ENCODE measurements at regions not wholly inside any gene's neighbourhood (a gene's known extent, or its start where the extent isn't known, plus 50 kb on each side); places are given as distances from the start of the nearest gene placed in this dataset.

GRCh38 chr10:10847387-10847786 is 170.3 kb upstream of the CELF2 start (continued):
- no peak for TF ChIP-seq CBX3 (IDR thresholded peaks at IDR 0.05; ENCODE audit: borderline replicate concordance, low read depth)
- TF ChIP-seq ZNF687 (IDR thresholded peaks at IDR 0.05), result no peak
- TF ChIP-seq CTCF (IDR thresholded peaks at IDR 0.05 in 2 of 3, conservative IDR thresholded peaks at IDR 0.05 in 1 of 3; ENCODE audit: control insufficient read depth in 2 of 3, extremely low read depth in 1 of 3, insufficient read depth in 1 of 3, low read depth in 3 of 3, low read length in 3 of 3), result no peak
- no peak for TF ChIP-seq JUNB (IDR thresholded peaks at IDR 0.05)
- no peak for TF ChIP-seq PKNOX1 (IDR thresholded peaks at IDR 0.05)
- TF ChIP-seq ZNF24 (IDR thresholded peaks at IDR 0.05), result no peak
- no peak for TF ChIP-seq RAD51 (IDR thresholded peaks at IDR 0.05)
